ENCODE measurements at regions not wholly inside any gene's neighbourhood (a gene's known extent, or its start where the extent isn't known, plus 50 kb on each side); places are given as distances from the start of the nearest gene placed in this dataset.

- Histone ChIP-seq H3K4me3 (ENCODE audit: low read length) (no peak overlapping the region), H3K4me1 (ENCODE audit: control insufficient read depth, insufficient read depth, low read length) (peaks cover 20% of the 10 kb centered on the region), H3K36me3 (ENCODE audit: control insufficient read depth, insufficient read depth, low read length, severe bottlenecking) (no peaks in the 10 kb centered on the region), H3K9ac (ENCODE audit: low read length) (no peak overlapping the region), H3K9me3 (ENCODE audit: control insufficient read depth, low read length) (peaks cover 4% of the 10 kb centered on the region), H3K27me3 (replicated peaks; ENCODE audit: control insufficient read depth, insufficient read depth, low read length) (no peaks in the 10 kb centered on the region)
- DNase-seq (ENCODE audit: low read depth) = peak; percentile 67
Observed at GRCh38 chr12:59929110-59929509, 333.3 kb downstream of the SLC16A7 start.

GRCh38 chr12:59934486-59934885 is 338.7 kb downstream of the SLC16A7 start:
- Histone ChIP-seq H3K36me3 (ENCODE audit: control insufficient read depth, insufficient read depth, low read length, severe bottlenecking) (no peaks in the 10 kb centered on the region), H3K4me3 (ENCODE audit: low read length) (no peak overlapping the region)

GRCh38 chr12:59936534-59936933 is 340.7 kb downstream of the SLC16A7 start:
- Histone ChIP-seq H3K9me3 (ENCODE audit: control insufficient read depth, low read length) (no peaks in the 10 kb centered on the region), H3K4me3 (ENCODE audit: low read length) (no peak overlapping the region), H3K9ac (ENCODE audit: low read length) (no peak overlapping the region), H3K36me3 (ENCODE audit: control insufficient read depth, insufficient read depth, low read length, severe bottlenecking) (no peaks in the 10 kb centered on the region), H3K27me3 (replicated peaks; ENCODE audit: control insufficient read depth, insufficient read depth, low read length) (no peaks in the 10 kb centered on the region), H3K4me1 (ENCODE audit: control insufficient read depth, insufficient read depth, low read length) (no peaks in the 10 kb centered on the region)
- no peak for DNase-seq (ENCODE audit: low read depth)

More at GRCh38 chr12:59934486-59934885, 338.7 kb downstream of the SLC16A7 start:
- Histone ChIP-seq H3K9me3 (ENCODE audit: control insufficient read depth, low read length) (peaks cover 4% of the 10 kb centered on the region), H3K27me3 (replicated peaks; ENCODE audit: control insufficient read depth, insufficient read depth, low read length) (no peaks in the 10 kb centered on the region), H3K4me1 (ENCODE audit: control insufficient read depth, insufficient read depth, low read length) (no peaks in the 10 kb centered on the region), H3K9ac (ENCODE audit: low read length) (no peak overlapping the region)
- DNase-seq (ENCODE audit: low read depth) = no peak

- H3K9ac ChIP-seq (ENCODE audit: low read length) = no peak overlapping the region
- no peaks in the 10 kb centered on the region for H3K9me3 ChIP-seq (ENCODE audit: control insufficient read depth, low read length)
- no peak for DNase-seq (ENCODE audit: low read depth)
- H3K4me1 ChIP-seq (ENCODE audit: control insufficient read depth, insufficient read depth, low read length) = no peaks in the 10 kb centered on the region
- no peaks in the 10 kb centered on the region for H3K27me3 ChIP-seq (replicated peaks; ENCODE audit: control insufficient read depth, insufficient read depth, low read length)
- H3K4me3 ChIP-seq (ENCODE audit: low read length) = no peak overlapping the region
- H3K36me3 ChIP-seq (ENCODE audit: control insufficient read depth, insufficient read depth, low read length, severe bottlenecking) = no peaks in the 10 kb centered on the region
Observed at GRCh38 chr12:59937148-59937547, 341.3 kb downstream of the SLC16A7 start.

- H3K36me3 ChIP-seq (ENCODE audit: control insufficient read depth, insufficient read depth, low read length, severe bottlenecking) = no peaks in the 10 kb centered on the region
- H3K9me3 ChIP-seq (ENCODE audit: control insufficient read depth, low read length) = no peaks in the 10 kb centered on the region
- H3K9ac ChIP-seq (ENCODE audit: low read length) = no peak overlapping the region
- DNase-seq (ENCODE audit: low read depth) = no peak
- H3K27me3 ChIP-seq (replicated peaks; ENCODE audit: control insufficient read depth, insufficient read depth, low read length) = no peaks in the 10 kb centered on the region
- no peak overlapping the region for H3K4me3 ChIP-seq (ENCODE audit: low read length)
- no peaks in the 10 kb centered on the region for H3K4me1 ChIP-seq (ENCODE audit: control insufficient read depth, insufficient read depth, low read length)
Observed at GRCh38 chr12:59938190-59938962, 342.5 kb downstream of the SLC16A7 start.

GRCh38 chr12:59940631-59941342 is 345.0 kb downstream of the SLC16A7 start:
- Histone ChIP-seq H3K4me1 (ENCODE audit: control insufficient read depth, insufficient read depth, low read length) (no peaks in the 10 kb centered on the region), H3K27me3 (replicated peaks; ENCODE audit: control insufficient read depth, insufficient read depth, low read length) (no peaks in the 10 kb centered on the region), H3K9me3 (ENCODE audit: control insufficient read depth, low read length) (no peaks in the 10 kb centered on the region), H3K36me3 (ENCODE audit: control insufficient read depth, insufficient read depth, low read length, severe bottlenecking) (no peaks in the 10 kb centered on the region), H3K9ac (ENCODE audit: low read length) (no peak overlapping the region), H3K4me3 (ENCODE audit: low read length) (no peak overlapping the region)
- no peak for DNase-seq (ENCODE audit: low read depth)

- H3K9me3 ChIP-seq (ENCODE audit: control insufficient read depth, low read length) = no peaks in the 10 kb centered on the region
- H3K4me3 ChIP-seq (ENCODE audit: low read length) = no peak overlapping the region
- H3K4me1 ChIP-seq (ENCODE audit: control insufficient read depth, insufficient read depth, low read length) = no peaks in the 10 kb centered on the region
- H3K27me3 ChIP-seq (replicated peaks; ENCODE audit: control insufficient read depth, insufficient read depth, low read length) = no peaks in the 10 kb centered on the region
- no peak overlapping the region for H3K9ac ChIP-seq (ENCODE audit: low read length)
- DNase-seq (ENCODE audit: low read depth) = no peak
- H3K36me3 ChIP-seq (ENCODE audit: control insufficient read depth, insufficient read depth, low read length, severe bottlenecking) = no peaks in the 10 kb centered on the region
Observed at GRCh38 chr12:59941461-59941860, 345.6 kb downstream of the SLC16A7 start.

GRCh38 chr12:59944177-59944576 is 348.3 kb downstream of the SLC16A7 start:
- Histone ChIP-seq H3K4me1 (ENCODE audit: control insufficient read depth, insufficient read depth, low read length) (no peaks in the 10 kb centered on the region), H3K4me3 (ENCODE audit: low read length) (no peak overlapping the region), H3K9ac (ENCODE audit: low read length) (no peak overlapping the region), H3K9me3 (ENCODE audit: control insufficient read depth, low read length) (no peaks in the 10 kb centered on the region), H3K36me3 (ENCODE audit: control insufficient read depth, insufficient read depth, low read length, severe bottlenecking) (no peaks in the 10 kb centered on the region), H3K27me3 (replicated peaks; ENCODE audit: control insufficient read depth, insufficient read depth, low read length) (no peaks in the 10 kb centered on the region)
- no peak for DNase-seq (ENCODE audit: low read depth)

- no peaks in the 10 kb centered on the region for H3K9me3 ChIP-seq (ENCODE audit: control insufficient read depth, low read length)
- H3K4me1 ChIP-seq (ENCODE audit: control insufficient read depth, insufficient read depth, low read length) = no peaks in the 10 kb centered on the region
- no peak for DNase-seq (ENCODE audit: low read depth)
- no peaks in the 10 kb centered on the region for H3K36me3 ChIP-seq (ENCODE audit: control insufficient read depth, insufficient read depth, low read length, severe bottlenecking)
- H3K4me3 ChIP-seq (ENCODE audit: low read length) = no peak overlapping the region
- no peaks in the 10 kb centered on the region for H3K27me3 ChIP-seq (replicated peaks; ENCODE audit: control insufficient read depth, insufficient read depth, low read length)
- no peak overlapping the region for H3K9ac ChIP-seq (ENCODE audit: low read length)
Observed at GRCh38 chr12:59946635-59947034, 350.8 kb downstream of the SLC16A7 start.

- H3K4me1 ChIP-seq (ENCODE audit: control insufficient read depth, insufficient read depth, low read length) = no peaks in the 10 kb centered on the region
- no peaks in the 10 kb centered on the region for H3K36me3 ChIP-seq (ENCODE audit: control insufficient read depth, insufficient read depth, low read length, severe bottlenecking)
- H3K4me3 ChIP-seq (ENCODE audit: low read length) = no peak overlapping the region
- no peak overlapping the region for H3K9ac ChIP-seq (ENCODE audit: low read length)
- DNase-seq (ENCODE audit: low read depth) = no peak
- H3K9me3 ChIP-seq (ENCODE audit: control insufficient read depth, low read length) = no peaks in the 10 kb centered on the region
- H3K27me3 ChIP-seq (replicated peaks; ENCODE audit: control insufficient read depth, insufficient read depth, low read length) = no peaks in the 10 kb centered on the region
Observed at GRCh38 chr12:59963546-59963945, 367.7 kb downstream of the SLC16A7 start.

- H3K9ac ChIP-seq (ENCODE audit: low read length) = no peak overlapping the region
- H3K27me3 ChIP-seq (replicated peaks; ENCODE audit: control insufficient read depth, insufficient read depth, low read length) = no peaks in the 10 kb centered on the region
- H3K36me3 ChIP-seq (ENCODE audit: control insufficient read depth, insufficient read depth, low read length, severe bottlenecking) = no peaks in the 10 kb centered on the region
- H3K4me1 ChIP-seq (ENCODE audit: control insufficient read depth, insufficient read depth, low read length) = no peaks in the 10 kb centered on the region
- H3K4me3 ChIP-seq (ENCODE audit: low read length) = no peak overlapping the region
- H3K9me3 ChIP-seq (ENCODE audit: control insufficient read depth, low read length) = no peaks in the 10 kb centered on the region
- DNase-seq (ENCODE audit: low read depth) = peak; percentile 68
Observed at GRCh38 chr12:59972905-59973304, 377.1 kb downstream of the SLC16A7 start.

Measured in adipocyte (in vitro differentiated cells).